ENCODE measurements at regions not wholly inside any gene's neighbourhood (a gene's known extent, or its start where the extent isn't known, plus 50 kb on each side); places are given as distances from the start of the nearest gene placed in this dataset.

GRCh38 chr5:60232036-60232795 is 338.7 kb upstream of the PDE4D start:
- Histone ChIP-seq H3K4me1 (no peaks in the 10 kb centered on the region), H3K9me3 (peaks cover 0 to 5% (median 0%) of the 10 kb centered on the region in 4 donors), H3K36me3 (no peaks in the 10 kb centered on the region), H3K27me3 (no peaks in the 10 kb centered on the region), H3K27ac (replicated peaks in 1 of 4) (no peak overlapping the region), H3K4me3 (no peak overlapping the region)
- TF ChIP-seq EP300 (IDR thresholded peaks at IDR 0.05) = no peak
- TF ChIP-seq POLR2A (IDR thresholded peaks at IDR 0.05; ENCODE audit: low read depth) = no peak
- TF ChIP-seq CTCF (IDR thresholded peaks at IDR 0.05) = no peak
- TF ChIP-seq POLR2AphosphoS5 (IDR thresholded peaks at IDR 0.05) = no peak
- DNase-seq (ENCODE audit: extremely low spot score) = no peak
- 82% methylated on average over 2 of the region's 2 CpGs for WGBS
- intact Hi-C loops (cut with DNase I) = no loop called here

- H3K4me1 ChIP-seq = no peaks in the 10 kb centered on the region
- peaks cover 0 to 5% (median 0%) of the 10 kb centered on the region in 4 donors for H3K9me3 ChIP-seq
- no peak overlapping the region for H3K27ac ChIP-seq (replicated peaks in 1 of 4)
- TF ChIP-seq EP300 (IDR thresholded peaks at IDR 0.05) = no peak
- no peak for TF ChIP-seq POLR2AphosphoS5 (IDR thresholded peaks at IDR 0.05)
- DNase-seq (ENCODE audit: extremely low spot score) = no peak
- H3K4me3 ChIP-seq = no peak overlapping the region
- no peaks in the 10 kb centered on the region for H3K27me3 ChIP-seq
- H3K36me3 ChIP-seq = no peaks in the 10 kb centered on the region
- intact Hi-C loops (cut with DNase I) = no loop called here
- 91% methylated on average over 1 of the region's 1 CpG for WGBS
These were observed 336.9 kb upstream of the PDE4D start for GRCh38 chr5:60230456-60230855.

- H3K27me3 ChIP-seq = no peaks in the 10 kb centered on the region
- H3K9me3 ChIP-seq = peaks cover 0 to 5% (median 0%) of the 10 kb centered on the region in 4 donors
- H3K4me1 ChIP-seq = no peaks in the 10 kb centered on the region
- H3K27ac ChIP-seq (replicated peaks in 1 of 4) = no peak overlapping the region
- H3K36me3 ChIP-seq = no peaks in the 10 kb centered on the region
- no peak overlapping the region for H3K4me3 ChIP-seq
- DNase-seq (ENCODE audit: extremely low spot score) = no peak
- TF ChIP-seq CTCF (IDR thresholded peaks at IDR 0.05) (no peak), EP300 (IDR thresholded peaks at IDR 0.05) (no peak), POLR2A (IDR thresholded peaks at IDR 0.05; ENCODE audit: low read depth) (no peak), POLR2AphosphoS5 (IDR thresholded peaks at IDR 0.05) (no peak)
- intact Hi-C loops (cut with DNase I) = no loop called here
These were observed 336.2 kb upstream of the PDE4D start for GRCh38 chr5:60229691-60230185.

GRCh38 chr5:60228676-60229075 is 335.1 kb upstream of the PDE4D start:
- H3K36me3 ChIP-seq = no peaks in the 10 kb centered on the region
- no peaks in the 10 kb centered on the region for H3K27me3 ChIP-seq
- 93% methylated on average over 3 of the region's 3 CpGs for WGBS
- no peaks in the 10 kb centered on the region for H3K4me1 ChIP-seq
- peaks cover 0 to 5% (median 0%) of the 10 kb centered on the region in 4 donors for H3K9me3 ChIP-seq
- no peak for TF ChIP-seq EP300 (IDR thresholded peaks at IDR 0.05)
- no peak for TF ChIP-seq POLR2A (IDR thresholded peaks at IDR 0.05; ENCODE audit: low read depth)
- no peak for TF ChIP-seq POLR2AphosphoS5 (IDR thresholded peaks at IDR 0.05)
- TF ChIP-seq CTCF (IDR thresholded peaks at IDR 0.05) = no peak
- H3K4me3 ChIP-seq = no peak overlapping the region
- intact Hi-C loops (cut with DNase I) = no loop called here
- H3K27ac ChIP-seq (replicated peaks in 1 of 4) = no peak overlapping the region
- no peak for DNase-seq (ENCODE audit: extremely low spot score)

- H3K27ac ChIP-seq (replicated peaks in 1 of 4) = no peak overlapping the region
- DNase-seq (ENCODE audit: extremely low spot score) = no peak
- H3K36me3 ChIP-seq = no peaks in the 10 kb centered on the region
- H3K4me1 ChIP-seq = no peaks in the 10 kb centered on the region
- peaks cover 0 to 5% (median 0%) of the 10 kb centered on the region in 4 donors for H3K9me3 ChIP-seq
- H3K27me3 ChIP-seq = no peaks in the 10 kb centered on the region
- intact Hi-C loops (cut with DNase I) = no loop called here
- no peak for TF ChIP-seq POLR2A (IDR thresholded peaks at IDR 0.05; ENCODE audit: low read depth)
- no peak for TF ChIP-seq POLR2AphosphoS5 (IDR thresholded peaks at IDR 0.05)
- TF ChIP-seq CTCF (IDR thresholded peaks at IDR 0.05) = no peak
- no peak for TF ChIP-seq EP300 (IDR thresholded peaks at IDR 0.05)
- H3K4me3 ChIP-seq = no peak overlapping the region
These were observed 332.6 kb upstream of the PDE4D start for GRCh38 chr5:60226128-60226527.
